Bronchial epithelial cell (primary cell): ENCODE measurements at regions not wholly inside any gene's neighbourhood (a gene's known extent, or its start where the extent isn't known, plus 50 kb on each side); places are given as distances from the start of the nearest gene placed in this dataset.

Source experiments
- DNase-seq: peaks from one replicate; pipeline ENCODE4 v3.0.0-alpha.2; 2010; ENCODE audit warnings: low read depth
- FAIRE-seq: peaks from 2 replicates; lab custom pipeline; 2011; peaks lifted over from hg19 to GRCh38; lab: Jason Lieb, UNC
- H3K27me3 ChIP-seq: 2 replicates; pipeline ENCODE4 v1.5.1; 2011; ENCODE audit warnings: low read length; ENCODE audit not compliant: control insufficient read depth, insufficient read depth
- H3K36me3 ChIP-seq: 2 replicates; pipeline ENCODE4 v1.5.1; 2011; ENCODE audit warnings: low read length; ENCODE audit not compliant: control insufficient read depth, insufficient read depth
- H3K4me3 ChIP-seq: 2 replicates; pipeline ENCODE4 v1.5.1; 2011; ENCODE audit warnings: mild to moderate bottlenecking, low read depth, low read length, control low read depth
- TF ChIP-seq, protein P1 (sequence below): IDR thresholded peaks from 2 replicates; pipeline ENCODE4 v1.5.1; 2011; ENCODE audit warnings: mild to moderate bottlenecking, moderate library complexity, low read length, control low read depth, inconsistent platforms; ENCODE audit not compliant: insufficient read depth, severe bottlenecking

DNA sequence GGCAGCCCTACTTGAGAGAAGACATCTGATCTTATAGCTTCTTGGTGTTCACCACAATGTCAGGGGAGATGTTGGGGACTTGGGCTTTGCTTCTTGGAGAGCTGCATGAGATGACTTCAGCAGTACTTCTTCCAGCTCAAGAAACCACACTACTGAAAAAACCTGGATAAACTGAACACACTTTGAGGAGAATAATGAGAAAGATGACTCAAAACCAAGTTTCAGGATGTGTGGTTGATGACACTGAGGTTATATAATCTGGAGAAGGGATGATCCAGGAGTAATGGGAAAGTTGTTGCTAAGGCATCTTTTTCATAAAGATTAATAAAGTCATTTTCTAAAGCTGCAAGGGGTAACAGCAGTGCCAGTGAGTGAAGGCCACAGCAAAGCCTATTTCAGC is 58.4 kb upstream of the PNPLA4 start:
- TF ChIP-seq, protein P1, sequence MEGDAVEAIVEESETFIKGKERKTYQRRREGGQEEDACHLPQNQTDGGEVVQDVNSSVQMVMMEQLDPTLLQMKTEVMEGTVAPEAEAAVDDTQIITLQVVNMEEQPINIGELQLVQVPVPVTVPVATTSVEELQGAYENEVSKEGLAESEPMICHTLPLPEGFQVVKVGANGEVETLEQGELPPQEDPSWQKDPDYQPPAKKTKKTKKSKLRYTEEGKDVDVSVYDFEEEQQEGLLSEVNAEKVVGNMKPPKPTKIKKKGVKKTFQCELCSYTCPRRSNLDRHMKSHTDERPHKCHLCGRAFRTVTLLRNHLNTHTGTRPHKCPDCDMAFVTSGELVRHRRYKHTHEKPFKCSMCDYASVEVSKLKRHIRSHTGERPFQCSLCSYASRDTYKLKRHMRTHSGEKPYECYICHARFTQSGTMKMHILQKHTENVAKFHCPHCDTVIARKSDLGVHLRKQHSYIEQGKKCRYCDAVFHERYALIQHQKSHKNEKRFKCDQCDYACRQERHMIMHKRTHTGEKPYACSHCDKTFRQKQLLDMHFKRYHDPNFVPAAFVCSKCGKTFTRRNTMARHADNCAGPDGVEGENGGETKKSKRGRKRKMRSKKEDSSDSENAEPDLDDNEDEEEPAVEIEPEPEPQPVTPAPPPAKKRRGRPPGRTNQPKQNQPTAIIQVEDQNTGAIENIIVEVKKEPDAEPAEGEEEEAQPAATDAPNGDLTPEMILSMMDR = no peak
- DNase-seq (peak; percentile 39), FAIRE-seq (no peak)
- Histone ChIP-seq H3K36me3 (no peaks in the 10 kb centered on the region), H3K27me3 (no peaks in the 10 kb centered on the region), H3K4me3 (no peak overlapping the region)

DNA sequence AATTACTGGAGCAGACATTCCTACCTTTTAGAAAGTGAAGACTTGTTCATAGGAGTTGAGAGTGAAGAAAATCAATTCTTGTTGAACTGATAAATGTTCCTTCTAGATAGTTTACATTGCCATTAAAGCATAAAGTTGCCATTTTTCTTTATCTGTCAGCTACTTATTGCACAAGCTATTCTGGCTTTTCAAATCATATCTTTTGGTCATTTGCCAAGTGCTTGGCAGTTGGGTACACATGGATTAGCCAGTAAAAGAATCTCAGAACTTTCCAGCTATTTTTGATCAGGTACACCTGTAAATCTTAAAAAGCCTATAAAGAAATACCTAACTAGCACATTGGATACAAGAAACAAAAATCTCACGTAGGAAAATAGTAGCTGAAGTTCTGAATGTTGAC is 56.4 kb upstream of the PNPLA4 start:
- TF ChIP-seq, protein P1 = no peak
- Histone ChIP-seq H3K27me3 (no peaks in the 10 kb centered on the region), H3K36me3 (no peaks in the 10 kb centered on the region), H3K4me3 (no peak overlapping the region)
- FAIRE-seq = no peak
- no peak for DNase-seq
